HT1080 (cell line): ENCODE measurements at regions not wholly inside any gene's neighbourhood (a gene's known extent, or its start where the extent isn't known, plus 50 kb on each side); places are given as distances from the start of the nearest gene placed in this dataset.

Source experiments
- DNase-seq: peaks from one replicate; pipeline ENCODE4 v3.0.0-alpha.2; 2015; ENCODE audit warnings: low read depth

- peak; percentile 81 for DNase-seq
These were observed 1210.4 kb upstream of the ACVR2A start for GRCh38 chr2:146634230-146635097.

GRCh38 chr2:146633159-146633558 is 1211.7 kb upstream of the ACVR2A start:
- no peak for DNase-seq

- no peak for DNase-seq
These were observed 1212.1 kb upstream of the ACVR2A start for GRCh38 chr2:146632707-146633106.

- DNase-seq, result no peak
These were observed 1220.2 kb upstream of the ACVR2A start for GRCh38 chr2:146624430-146625160.

GRCh38 chr2:146623771-146624170 is 1221.1 kb upstream of the ACVR2A start:
- no peak for DNase-seq

GRCh38 chr2:146621656-146622055 is 1223.2 kb upstream of the ACVR2A start:
- DNase-seq, result no peak

GRCh38 chr2:146615778-146616177 is 1229.1 kb upstream of the ACVR2A start:
- DNase-seq, result no peak

GRCh38 chr2:146608490-146608889 is 1236.3 kb upstream of the ACVR2A start:
- DNase-seq, result no peak

DNA sequence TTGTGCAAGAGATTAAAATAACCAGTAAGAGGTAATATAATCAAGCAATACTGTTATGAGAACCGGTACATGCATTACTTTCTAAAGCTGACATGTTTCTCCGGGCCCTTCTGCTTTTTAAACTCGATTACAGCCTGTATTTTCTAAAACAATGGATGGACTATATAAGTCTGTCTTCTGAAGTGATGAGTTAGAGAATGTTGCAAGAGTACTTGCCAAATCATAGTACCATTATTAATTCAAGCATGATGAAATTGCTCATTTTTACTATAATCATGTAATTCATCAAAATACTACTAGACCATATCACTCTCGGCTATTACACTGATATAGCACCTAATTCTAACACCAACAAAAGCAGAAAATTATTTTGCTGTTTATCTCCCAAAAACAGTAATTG is 1240.3 kb upstream of the ACVR2A start:
- no peak for DNase-seq

GRCh38 chr2:146602856-146603255 is 1242.0 kb upstream of the ACVR2A start:
- DNase-seq, result no peak

GRCh38 chr2:146602383-146602782 is 1242.4 kb upstream of the ACVR2A start:
- peak; percentile 39 for DNase-seq

GRCh38 chr2:146598791-146599190 is 1246.0 kb upstream of the ACVR2A start:
- DNase-seq, result no peak

DNA sequence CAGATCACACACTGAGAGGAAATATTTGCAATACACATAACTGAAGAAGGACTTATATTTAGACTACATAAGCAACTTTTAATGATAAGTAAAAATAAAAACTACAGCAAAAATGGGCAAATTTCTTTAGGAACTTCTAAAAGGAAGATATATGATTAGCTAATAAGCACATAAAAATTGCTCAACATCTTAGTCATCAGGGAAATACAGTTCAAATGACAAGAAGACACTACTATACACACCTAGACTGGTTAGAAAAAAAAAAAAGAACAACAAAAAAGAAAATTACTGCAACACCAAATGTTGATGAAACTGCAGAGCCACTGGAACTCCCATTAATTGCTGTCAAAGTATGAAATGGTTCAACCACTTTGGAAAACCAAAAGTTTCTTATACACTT is 1247.5 kb upstream of the ACVR2A start:
- no peak for DNase-seq

DNA sequence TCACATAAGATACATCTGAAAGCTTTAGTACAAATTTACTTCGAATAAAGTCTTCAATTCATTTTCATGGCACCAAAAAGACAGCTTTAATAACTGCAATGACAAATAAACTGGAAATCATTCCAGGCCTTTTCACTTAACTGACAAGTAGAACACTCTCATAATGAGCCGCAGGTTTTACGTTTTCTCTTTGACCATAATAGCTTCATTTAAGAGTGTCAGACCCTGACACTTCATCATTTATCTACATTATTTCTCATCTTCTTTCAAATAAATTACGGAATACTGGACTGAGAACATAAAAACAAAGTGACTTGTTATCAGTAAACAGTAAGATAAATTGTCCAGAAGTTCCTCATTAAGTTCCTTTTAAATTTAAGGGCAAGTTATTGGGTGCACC is 1252.9 kb upstream of the ACVR2A start:
- DNase-seq, result no peak

DNA sequence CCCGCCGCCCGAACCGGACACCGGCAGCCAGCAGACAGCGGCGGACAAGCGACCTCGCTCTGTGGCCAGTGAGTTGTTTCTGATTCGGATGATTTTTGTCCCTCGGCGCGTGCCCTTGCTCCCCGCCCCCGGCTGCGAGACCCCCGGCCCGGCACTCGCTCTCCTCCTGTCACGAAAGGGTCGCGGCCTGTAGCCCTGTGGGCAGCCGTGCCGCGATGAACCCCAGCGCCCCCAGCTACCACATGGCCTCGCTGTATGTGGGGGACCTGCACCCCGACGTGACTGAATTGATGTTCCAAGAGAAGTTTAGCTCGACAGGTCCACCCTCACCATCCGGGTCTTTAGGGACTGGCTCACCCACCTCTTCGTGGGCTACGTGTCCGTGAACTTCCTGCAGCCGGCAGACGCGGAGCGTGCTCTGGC is 1257.5 kb upstream of the ACVR2A start:
- no peak for DNase-seq

DNA sequence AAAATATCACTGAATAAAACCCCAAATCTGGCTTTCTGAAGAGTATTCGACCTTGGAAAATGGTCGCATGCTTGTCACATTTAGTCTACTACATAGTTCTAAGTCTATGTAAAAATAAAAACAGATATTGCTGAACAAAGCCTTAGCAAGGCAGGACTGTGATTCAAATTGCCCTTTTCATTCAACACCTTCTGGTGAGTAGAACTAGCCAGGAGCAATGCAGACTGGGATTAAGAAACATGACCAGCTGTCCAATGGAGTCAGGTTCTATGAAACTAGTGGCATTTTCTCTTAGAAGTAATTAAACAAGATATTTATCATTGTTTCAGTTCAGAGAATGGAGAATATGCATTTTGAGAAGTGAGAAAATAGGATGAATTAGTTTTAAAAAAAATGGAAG is 1260.5 kb upstream of the ACVR2A start:
- DNase-seq, result no peak

- peak; percentile 66 for DNase-seq
These were observed 1265.5 kb upstream of the ACVR2A start for GRCh38 chr2:146579147-146579930.

GRCh38 chr2:146576339-146577111 is 1268.3 kb upstream of the ACVR2A start:
- no peak for DNase-seq

GRCh38 chr2:146572598-146572997 is 1272.2 kb upstream of the ACVR2A start:
- peak; percentile 24 for DNase-seq

DNA sequence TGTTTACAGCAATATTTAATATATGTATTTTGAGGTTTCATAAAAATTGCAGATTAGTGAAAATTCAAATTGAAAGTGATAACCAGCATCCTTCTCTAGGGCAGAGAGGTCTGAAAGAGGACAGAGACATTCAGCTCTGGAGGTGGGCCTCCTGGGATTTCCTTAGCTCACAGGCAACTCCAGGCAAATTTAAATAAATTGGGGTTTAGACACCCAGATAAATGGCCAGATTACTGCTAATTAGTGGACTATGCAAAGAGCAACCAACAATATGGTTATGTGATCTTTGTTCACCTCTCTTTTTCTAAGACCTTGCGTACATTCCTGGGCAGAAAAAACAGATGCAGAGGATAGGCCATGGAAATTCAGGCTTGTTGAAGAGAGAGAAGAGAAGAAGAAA is 1282.8 kb upstream of the ACVR2A start:
- no peak for DNase-seq

DNA sequence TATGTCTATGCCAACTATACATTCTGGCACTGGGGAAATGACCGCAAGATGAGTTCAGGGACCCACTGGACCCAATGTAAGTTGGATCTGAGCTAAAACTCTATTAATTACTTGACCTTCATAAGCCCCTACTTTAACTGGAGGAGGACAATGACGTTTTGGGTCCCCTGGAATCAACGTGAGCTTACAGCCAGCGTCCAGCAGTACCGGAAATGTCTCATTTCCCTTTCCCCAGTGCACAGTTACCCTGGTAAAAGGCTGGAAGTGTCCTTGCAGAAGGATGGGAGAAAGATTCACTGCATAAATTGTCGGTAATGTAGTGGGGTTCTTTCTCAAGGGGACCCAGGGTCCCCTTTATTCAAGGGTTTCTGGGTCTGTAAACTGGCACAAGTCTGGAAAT is 1297.6 kb upstream of the ACVR2A start:
- DNase-seq, result peak; percentile 66
